Skeletal muscle tissue (tissue), 3 donors: ENCODE measurements at regions not wholly inside any gene's neighbourhood (a gene's known extent, or its start where the extent isn't known, plus 50 kb on each side); places are given as distances from the start of the nearest gene placed in this dataset.

ENCODE experiments used
- H3K27ac ChIP-seq: one replicate; pipeline ENCODE4 v1.7.0; 2013; ENCODE audit warnings: mild to moderate bottlenecking, low read depth, low read length, inconsistent platforms
- H3K27me3 ChIP-seq, 3 donors: one replicate each; pipeline ENCODE4 v1.7.0; 2013; ENCODE audit warnings: low read length in 3 of 3; ENCODE audit not compliant: control insufficient read depth in 3 of 3, insufficient read depth in 3 of 3
- H3K36me3 ChIP-seq, 3 donors: one replicate each; pipeline ENCODE4 v1.7.0; 2013; ENCODE audit warnings: low read length in 3 of 3; ENCODE audit not compliant: control insufficient read depth in 3 of 3, insufficient read depth in 3 of 3
- H3K4me1 ChIP-seq, 3 donors: one replicate each; pipeline ENCODE4 v1.7.0; 2013; ENCODE audit warnings: low read length in 3 of 3, mild to moderate bottlenecking in 3 of 3; ENCODE audit not compliant: control insufficient read depth in 3 of 3, insufficient read depth in 3 of 3
- H3K4me3 ChIP-seq, 3 donors: one replicate each; pipeline ENCODE4 v1.7.0; 2013; ENCODE audit warnings: low read length in 3 of 3
- H3K9ac ChIP-seq, 3 donors: one replicate each; pipeline ENCODE4 v1.7.0; 2013; ENCODE audit warnings: low read length in 3 of 3, mild to moderate bottlenecking in 3 of 3, moderate library complexity in 2 of 3, low read depth in 1 of 3
- H3K9me3 ChIP-seq, 3 donors: one replicate each; pipeline ENCODE4 v1.7.0; 2013; ENCODE audit warnings: low read length in 3 of 3; ENCODE audit not compliant: control insufficient read depth in 3 of 3
- donor health status: Osteomylitis.

DNA sequence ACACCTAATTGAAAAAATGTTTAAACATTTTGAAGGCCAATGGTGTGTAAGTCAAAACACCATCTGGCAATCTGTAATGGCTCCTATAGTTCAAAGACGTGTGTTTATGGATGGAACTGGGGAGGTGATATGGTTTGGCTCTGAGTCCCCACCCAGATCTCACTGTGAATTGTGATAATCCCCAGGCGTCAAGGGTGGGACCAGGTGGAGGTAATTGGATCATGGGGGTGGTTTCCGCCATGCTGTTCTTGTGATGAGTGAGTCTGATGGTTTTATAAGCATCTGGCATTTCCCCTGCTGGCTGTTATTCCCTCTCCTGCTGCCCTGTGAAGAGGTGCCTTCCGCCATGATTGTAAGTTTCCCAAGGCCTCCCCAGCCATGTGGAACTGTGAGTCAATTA lies 52.2 kb downstream of the ADRA2C start:
- Histone ChIP-seq H3K9me3 (peaks cover 0 to 6% (median 3%) of the 10 kb centered on the region in 3 donors), H3K36me3 (no peaks in the 10 kb centered on the region), H3K4me3 (no peak overlapping the region), H3K27me3 (peaks cover 8 to 42% (median 37%) of the 10 kb centered on the region in 3 donors), H3K9ac (no peak overlapping the region), H3K27ac (no peak overlapping the region), H3K4me1 (peaks cover 0 to 3% (median 0%) of the 10 kb centered on the region in 3 donors)

DNA sequence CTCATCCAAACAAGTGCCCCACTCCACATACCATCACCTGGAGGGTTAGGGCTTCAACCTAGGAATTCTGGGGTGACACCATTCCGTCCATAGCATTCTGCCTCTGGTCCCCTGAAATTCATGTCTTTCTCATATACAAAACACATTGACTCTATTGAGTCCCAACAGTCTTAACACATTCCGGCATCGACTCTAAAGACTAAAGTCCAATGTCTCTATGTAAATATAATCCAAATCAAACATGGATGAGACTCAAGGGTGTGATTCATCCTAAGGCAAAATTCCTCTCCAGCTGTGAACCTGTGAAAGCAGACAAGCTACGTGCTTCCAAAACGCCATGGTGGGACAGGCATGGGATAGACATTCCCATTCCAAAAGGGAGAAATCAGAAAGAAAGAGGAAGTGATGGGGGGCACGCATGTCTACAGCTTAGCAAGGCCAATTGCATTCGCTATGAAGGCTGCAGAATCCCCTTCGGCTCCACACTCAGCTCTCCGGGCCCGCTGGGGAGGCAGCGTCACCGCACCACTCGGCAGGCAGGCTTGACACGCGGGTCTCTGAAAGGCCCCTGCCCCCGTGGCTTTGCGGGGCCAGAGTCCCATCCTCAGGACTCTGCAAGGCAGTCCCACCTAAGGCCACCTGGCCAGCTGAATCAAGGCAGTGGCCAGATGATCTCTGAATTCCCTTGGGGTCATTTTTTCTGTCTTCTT lies 53.2 kb downstream of the ADRA2C start:
- H3K9me3 ChIP-seq, result peaks cover 0 to 6% (median 3%) of the 10 kb centered on the region in 3 donors
- no peak overlapping the region for H3K27ac ChIP-seq
- no peak overlapping the region for H3K9ac ChIP-seq
- H3K4me3 ChIP-seq, result no peak overlapping the region
- H3K27me3 ChIP-seq, result peaks cover 8 to 42% (median 35%) of the 10 kb centered on the region in 3 donors
- no peaks in the 10 kb centered on the region for H3K36me3 ChIP-seq
- peaks cover 0 to 3% (median 0%) of the 10 kb centered on the region in 3 donors for H3K4me1 ChIP-seq

- no peak overlapping the region for H3K9ac ChIP-seq
- no peak overlapping the region for H3K4me3 ChIP-seq
- H3K36me3 ChIP-seq, result no peaks in the 10 kb centered on the region
- H3K9me3 ChIP-seq, result peaks cover 0 to 6% (median 3%) of the 10 kb centered on the region in 3 donors
- H3K27ac ChIP-seq, result no peak overlapping the region
- peaks cover 0 to 3% (median 0%) of the 10 kb centered on the region in 3 donors for H3K4me1 ChIP-seq
- peaks cover 8 to 49% (median 40%) of the 10 kb centered on the region in 3 donors for H3K27me3 ChIP-seq
Measured at GRCh38 chr4:3820016-3820805, 54.0 kb downstream of the ADRA2C start.

DNA sequence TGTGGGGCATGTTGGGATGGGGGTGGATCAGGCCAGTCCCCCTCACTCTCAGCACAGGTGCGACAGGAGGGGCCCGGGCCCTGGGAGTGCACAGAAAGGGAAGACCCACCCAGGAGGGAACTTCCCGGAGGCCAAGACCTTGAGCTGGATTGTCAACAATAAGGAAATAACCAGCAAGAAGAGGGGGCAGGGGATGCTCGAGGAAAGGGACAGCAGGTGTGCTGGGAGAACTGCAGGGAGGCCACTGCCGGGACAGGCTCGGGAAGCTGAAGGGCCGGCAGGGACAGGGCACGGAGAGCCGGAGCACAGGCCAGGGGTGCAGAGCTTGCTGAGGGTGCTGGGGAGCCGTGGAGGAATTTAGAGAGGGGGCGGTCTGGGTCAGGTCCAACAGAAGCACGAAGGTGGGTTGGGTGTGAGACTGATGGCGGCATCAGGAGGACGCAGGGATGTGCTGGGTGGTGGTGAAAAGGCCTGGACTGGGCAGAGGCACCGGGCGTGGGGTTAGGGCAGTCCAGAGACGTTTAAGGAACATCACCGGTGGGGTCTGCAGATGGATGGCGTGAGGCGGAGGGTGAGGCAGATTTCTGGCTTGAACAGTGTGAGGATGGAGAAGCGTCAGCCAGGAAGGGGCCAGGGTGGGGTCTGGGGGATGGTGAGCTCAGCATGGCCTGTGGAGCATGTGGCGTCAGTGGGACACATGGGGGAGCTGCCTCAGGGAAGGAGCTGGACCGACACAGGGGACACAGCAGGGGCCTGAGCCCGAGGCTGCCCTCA lies 54.8 kb downstream of the ADRA2C start:
- H3K9ac ChIP-seq, result no peak overlapping the region
- H3K4me3 ChIP-seq, result no peak overlapping the region
- H3K9me3 ChIP-seq, result peaks cover 0 to 6% (median 3%) of the 10 kb centered on the region in 3 donors
- H3K27ac ChIP-seq, result no peak overlapping the region
- peaks cover 8 to 53% (median 44%) of the 10 kb centered on the region in 3 donors for H3K27me3 ChIP-seq
- H3K4me1 ChIP-seq, result peaks cover 0 to 3% (median 0%) of the 10 kb centered on the region in 3 donors
- H3K36me3 ChIP-seq, result no peaks in the 10 kb centered on the region

GRCh38 chr4:3821580-3822229 lies 55.5 kb downstream of the ADRA2C start:
- H3K36me3 ChIP-seq, result no peaks in the 10 kb centered on the region
- H3K9ac ChIP-seq, result peak overlapping the region in 1 of 3 donors; percentile 8
- no peak overlapping the region for H3K4me3 ChIP-seq
- H3K9me3 ChIP-seq, result peaks cover 0 to 6% (median 3%) of the 10 kb centered on the region in 3 donors
- H3K27ac ChIP-seq, result no peak overlapping the region
- peaks cover 9 to 53% (median 44%) of the 10 kb centered on the region in 3 donors for H3K27me3 ChIP-seq
- H3K4me1 ChIP-seq, result peaks cover 0 to 3% (median 0%) of the 10 kb centered on the region in 3 donors

DNA sequence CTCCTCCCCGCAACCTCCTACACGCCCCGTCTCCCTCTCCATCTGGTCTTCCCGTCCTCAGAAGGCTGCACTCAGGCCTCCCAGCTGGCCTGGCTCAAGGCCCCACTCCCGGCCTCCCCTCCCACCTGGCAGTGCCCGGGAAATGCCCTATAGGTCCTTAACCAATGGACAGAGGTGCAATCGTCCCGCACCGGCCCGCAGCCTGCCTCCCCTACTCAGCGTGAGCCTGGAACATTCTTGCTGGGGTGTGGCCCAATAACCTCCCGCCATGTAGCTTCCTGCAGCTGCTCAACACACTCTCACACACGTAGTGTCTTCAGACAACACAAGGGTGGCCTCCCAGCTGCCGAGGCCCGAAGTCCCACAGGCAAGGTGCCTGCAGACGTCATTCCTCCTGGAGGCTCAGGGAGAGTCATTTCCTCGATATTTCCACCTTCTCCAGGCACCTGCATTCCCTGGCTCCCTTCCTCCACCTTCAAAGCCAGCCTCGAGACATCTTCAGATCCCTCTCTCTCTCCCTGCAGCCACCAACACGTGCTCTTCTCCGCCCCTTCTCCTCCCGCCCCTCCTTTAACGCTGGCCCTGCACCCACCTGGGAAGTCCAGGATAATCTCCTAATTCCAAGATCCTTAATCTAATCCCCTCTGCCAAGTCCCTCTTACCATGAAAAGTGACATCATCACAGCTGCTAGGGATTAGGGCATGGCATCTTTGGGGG lies 56.2 kb downstream of the ADRA2C start:
- peaks cover 0 to 2% (median 0%) of the 10 kb centered on the region in 3 donors for H3K9me3 ChIP-seq
- H3K4me1 ChIP-seq, result peaks cover under 1 to 9% (median 1%) of the 10 kb centered on the region in 3 donors
- H3K4me3 ChIP-seq, result no peak overlapping the region
- no peak overlapping the region for H3K9ac ChIP-seq
- no peak overlapping the region for H3K27ac ChIP-seq
- peaks cover 16 to 52% (median 39%) of the 10 kb centered on the region in 3 donors for H3K27me3 ChIP-seq
- H3K36me3 ChIP-seq, result no peaks in the 10 kb centered on the region

DNA sequence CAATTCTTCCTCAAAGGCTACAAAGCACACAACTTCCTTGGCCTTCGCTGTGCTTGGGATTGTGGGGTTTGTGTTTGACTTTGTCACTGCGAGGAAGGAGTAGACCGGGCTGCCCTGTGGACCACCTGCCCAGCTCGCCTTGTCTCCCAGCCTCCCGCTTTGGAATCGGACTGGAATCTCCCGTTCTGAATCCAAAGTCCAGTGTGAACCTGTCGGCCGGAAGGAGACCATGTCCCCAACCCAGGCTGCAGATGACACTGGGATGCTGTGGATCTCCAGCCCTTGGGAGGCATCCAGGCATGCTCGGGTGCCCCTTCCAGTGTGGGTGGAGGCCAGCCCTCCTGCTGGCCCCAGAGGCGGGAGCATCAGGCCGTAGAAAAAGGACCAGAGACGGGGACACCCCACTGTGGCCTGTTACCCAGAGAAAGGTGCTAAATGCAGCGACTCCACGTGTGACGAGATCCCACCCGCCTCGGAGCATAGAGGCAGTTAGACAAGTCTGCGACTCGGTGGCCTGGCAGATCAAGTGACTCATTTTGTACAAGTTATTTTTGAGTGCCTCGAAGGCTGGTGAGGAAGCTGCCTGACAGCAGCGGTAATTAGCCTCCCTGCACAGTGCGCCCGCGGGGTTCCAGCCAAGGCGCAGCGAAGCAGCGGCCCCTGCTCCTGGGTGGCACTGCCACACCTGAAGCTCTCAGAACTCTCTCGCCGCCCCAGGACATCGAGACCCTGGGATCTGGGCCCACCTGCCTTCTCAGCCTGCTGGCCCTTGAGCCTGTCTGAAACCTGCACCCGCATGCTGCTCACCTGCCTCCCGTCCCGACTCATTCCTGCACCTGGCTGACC lies 57.5 kb downstream of the ADRA2C start:
- peaks cover 7 to 16% (median 10%) of the 10 kb centered on the region in 3 donors for H3K4me1 ChIP-seq

GRCh38 chr4:3824521-3825270 lies 58.5 kb downstream of the ADRA2C start:
- peaks cover 7 to 16% (median 10%) of the 10 kb centered on the region in 3 donors for H3K4me1 ChIP-seq
- no peaks in the 10 kb centered on the region for H3K9me3 ChIP-seq
- peaks cover 24 to 58% (median 51%) of the 10 kb centered on the region in 3 donors for H3K27me3 ChIP-seq
- no peak overlapping the region for H3K27ac ChIP-seq
- no peak overlapping the region for H3K4me3 ChIP-seq
- H3K36me3 ChIP-seq, result no peaks in the 10 kb centered on the region
- no peak overlapping the region for H3K9ac ChIP-seq

More for the DNA sequence above, 57.5 kb downstream of the ADRA2C start:
- Histone ChIP-seq H3K9ac (no peak overlapping the region), H3K9me3 (no peaks in the 10 kb centered on the region), H3K27ac (no peak overlapping the region), H3K4me3 (no peak overlapping the region), H3K27me3 (peaks cover 24 to 55% (median 44%) of the 10 kb centered on the region in 3 donors), H3K36me3 (no peaks in the 10 kb centered on the region)
